ENCODE measurements at regions not wholly inside any gene's neighbourhood (a gene's known extent, or its start where the extent isn't known, plus 50 kb on each side); places are given as distances from the start of the nearest gene placed in this dataset.

DNA sequence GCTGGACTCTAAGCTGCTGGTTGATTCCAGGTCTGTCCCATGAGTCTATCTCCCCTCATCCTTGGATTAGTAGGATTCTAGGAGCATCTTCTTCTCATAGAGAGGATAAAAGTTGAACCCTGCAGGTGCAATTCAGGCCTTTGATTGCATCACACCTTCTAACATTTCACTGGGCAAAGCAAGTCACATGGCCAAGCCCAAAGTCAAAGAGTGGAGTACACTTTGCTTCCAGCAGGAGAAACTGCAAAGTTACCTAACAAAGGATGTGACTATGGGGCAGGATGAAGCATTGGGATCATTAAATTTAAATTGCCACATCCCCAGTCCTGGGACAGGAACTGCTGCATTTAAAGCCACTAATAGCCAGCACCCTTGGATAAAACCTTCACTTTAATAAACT is 51.0 kb upstream of the EGFLAM start:
- DNase-seq (ENCODE audit: insufficient read length, low spot score), result no peak
- FAIRE-seq, result no peak

GRCh38 chr5:38202741-38203140 is 55.6 kb upstream of the EGFLAM start:
- DNase-seq (ENCODE audit: insufficient read length, low spot score) (no peak), FAIRE-seq (no peak)

- no peak for DNase-seq (ENCODE audit: insufficient read length, low spot score)
- FAIRE-seq, result no peak
Observed at GRCh38 chr5:38200872-38201557, 57.3 kb upstream of the EGFLAM start.

DNA sequence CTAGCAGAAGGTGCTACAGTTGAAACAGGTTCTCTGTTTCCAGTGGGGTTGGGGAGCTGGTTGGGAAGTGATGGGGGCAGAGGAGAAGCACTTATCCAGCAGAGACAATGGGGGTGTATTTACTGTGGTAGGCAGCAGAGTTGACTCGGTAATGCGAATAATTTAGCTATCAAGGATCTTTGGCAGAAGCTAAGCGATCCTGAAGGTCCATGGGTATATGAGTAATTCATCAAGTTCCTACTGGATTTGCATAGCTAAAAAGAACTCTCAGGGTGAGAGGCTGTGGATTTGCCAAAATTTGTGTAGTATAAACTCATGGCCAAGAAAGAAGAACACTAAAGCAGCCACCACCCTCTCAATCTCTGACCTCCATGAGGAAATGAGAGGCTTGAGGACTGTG is 61.2 kb upstream of the EGFLAM start:
- no peak for FAIRE-seq
- DNase-seq (ENCODE audit: insufficient read length, low spot score), result no peak

DNA sequence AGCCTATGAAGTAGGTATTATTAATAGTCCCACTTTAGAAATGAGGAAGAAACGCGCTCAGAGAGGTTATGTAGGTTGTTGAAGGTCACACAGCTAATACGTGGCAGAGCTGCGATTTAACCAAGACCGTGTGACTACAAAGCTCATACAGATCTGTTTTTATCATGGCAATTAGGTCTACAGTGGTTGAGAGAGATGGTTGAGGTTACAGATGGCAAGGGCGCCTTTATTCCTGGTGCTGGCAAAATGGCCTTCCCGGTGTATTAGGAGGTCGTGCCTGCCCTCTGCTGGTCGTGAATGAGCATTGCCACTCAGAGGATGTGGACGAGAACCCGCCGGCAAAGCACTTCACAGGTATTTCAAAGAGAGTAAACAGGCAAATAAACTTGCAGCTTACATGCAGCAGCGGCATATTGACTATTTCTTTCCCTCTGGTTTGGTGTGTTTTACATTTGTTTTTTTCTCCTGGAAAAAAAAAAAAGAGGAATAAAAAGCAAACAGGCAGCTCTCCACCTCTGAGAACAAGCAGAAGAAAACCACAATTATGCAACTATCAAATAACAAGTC is 65.3 kb upstream of the EGFLAM start:
- DNase-seq (ENCODE audit: insufficient read length, low spot score), result peak; percentile 86
- peak; percentile 63 for FAIRE-seq

DNA sequence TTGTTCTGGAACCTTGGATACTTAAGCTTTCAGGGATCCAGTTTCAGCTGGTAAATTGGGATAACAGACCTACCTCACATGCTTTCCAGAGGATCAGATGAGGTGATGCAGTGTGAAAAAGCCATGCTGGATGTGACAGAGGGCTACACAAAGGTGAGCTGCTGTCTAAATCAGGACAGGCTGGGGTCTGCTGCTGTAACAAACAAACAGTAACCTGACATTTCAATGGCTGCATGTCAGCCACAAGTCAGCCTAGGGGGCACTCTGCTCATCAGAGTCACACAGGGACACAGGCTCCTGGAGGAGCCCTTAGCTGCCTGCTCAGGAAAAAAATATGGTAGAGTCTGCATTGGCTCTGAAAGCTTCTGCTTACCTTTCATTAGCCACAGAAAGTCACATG is 66.7 kb upstream of the EGFLAM start:
- no peak for DNase-seq (ENCODE audit: insufficient read length, low spot score)
- FAIRE-seq, result no peak

DNA sequence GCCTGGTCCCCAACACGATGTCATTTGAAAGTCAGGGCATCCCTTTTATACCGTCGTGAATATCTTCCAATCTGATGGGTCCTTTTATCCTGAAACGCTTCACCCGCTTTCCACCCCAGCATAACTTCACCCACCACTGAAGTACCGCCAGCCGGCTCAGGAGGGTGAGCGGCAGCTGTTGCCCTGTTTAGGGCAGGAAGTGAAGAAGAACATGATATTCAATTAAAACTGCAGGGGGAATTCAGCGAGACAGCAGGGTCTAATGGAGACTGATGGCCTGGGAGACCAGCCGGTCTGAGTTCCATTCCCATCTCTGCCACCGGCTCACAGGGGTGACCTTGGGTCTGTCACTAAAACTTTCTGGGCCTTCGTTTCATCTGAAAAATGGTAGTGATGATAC is 68.2 kb upstream of the EGFLAM start:
- DNase-seq (ENCODE audit: insufficient read length, low spot score) (no peak), FAIRE-seq (no peak)

GRCh38 chr5:38189081-38189504 is 69.3 kb upstream of the EGFLAM start:
- no peak for FAIRE-seq
- DNase-seq (ENCODE audit: insufficient read length, low spot score), result no peak

GRCh38 chr5:38188591-38188990 is 69.8 kb upstream of the EGFLAM start:
- DNase-seq (ENCODE audit: insufficient read length, low spot score) (no peak), FAIRE-seq (no peak)

DNA sequence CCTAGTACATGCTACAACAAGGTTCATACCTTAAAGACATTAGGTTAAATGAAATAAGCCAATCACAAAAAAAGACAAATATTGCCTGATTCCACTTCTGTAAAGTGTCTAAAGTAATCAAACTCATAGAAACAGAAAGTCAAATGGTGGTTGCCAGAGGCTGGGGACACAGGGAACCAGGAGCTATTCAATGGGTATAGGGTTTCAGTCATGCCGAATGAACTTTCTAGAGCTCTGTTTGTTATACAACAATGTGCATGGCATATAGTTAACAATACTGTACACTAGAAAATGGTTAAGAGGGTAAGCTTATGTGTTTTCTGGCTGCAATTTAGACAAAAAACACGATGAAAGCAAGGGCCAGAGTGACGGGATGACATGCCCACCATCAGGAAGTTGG is 70.8 kb upstream of the EGFLAM start:
- DNase-seq (ENCODE audit: insufficient read length, low spot score) (no peak), FAIRE-seq (no peak)

GRCh38 chr5:38184627-38185026 is 73.7 kb upstream of the EGFLAM start:
- DNase-seq (ENCODE audit: insufficient read length, low spot score) (no peak), FAIRE-seq (peak; percentile 69)

GRCh38 chr5:38182991-38183390 is 75.4 kb upstream of the EGFLAM start:
- no peak for FAIRE-seq
- DNase-seq (ENCODE audit: insufficient read length, low spot score), result no peak

GRCh38 chr5:38168029-38168428 is 90.3 kb upstream of the EGFLAM start:
- DNase-seq (ENCODE audit: insufficient read length, low spot score) (no peak), FAIRE-seq (no peak)

DNA sequence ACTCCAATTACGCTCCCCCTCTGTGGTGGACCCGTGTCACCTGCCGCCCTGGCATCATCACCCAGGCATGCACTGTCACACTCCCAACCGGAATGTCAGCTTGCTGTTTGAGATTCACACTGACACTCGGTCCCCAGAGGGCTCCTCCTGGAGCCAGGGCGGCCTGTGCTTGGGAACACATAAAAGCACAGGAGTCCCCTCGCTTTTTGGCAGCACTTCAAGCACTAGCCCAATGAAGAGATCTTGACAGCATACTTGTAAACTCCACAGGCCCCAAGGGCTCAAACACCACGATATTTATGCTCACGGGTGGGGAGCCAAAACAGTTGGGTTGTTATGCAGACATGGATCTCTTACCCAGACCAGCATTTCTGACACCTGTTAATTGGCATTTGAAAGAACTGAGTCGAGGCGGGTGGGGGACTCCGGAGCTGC is 90.8 kb upstream of the EGFLAM start:
- no peak for FAIRE-seq
- DNase-seq (ENCODE audit: insufficient read length, low spot score), result no peak

DNA sequence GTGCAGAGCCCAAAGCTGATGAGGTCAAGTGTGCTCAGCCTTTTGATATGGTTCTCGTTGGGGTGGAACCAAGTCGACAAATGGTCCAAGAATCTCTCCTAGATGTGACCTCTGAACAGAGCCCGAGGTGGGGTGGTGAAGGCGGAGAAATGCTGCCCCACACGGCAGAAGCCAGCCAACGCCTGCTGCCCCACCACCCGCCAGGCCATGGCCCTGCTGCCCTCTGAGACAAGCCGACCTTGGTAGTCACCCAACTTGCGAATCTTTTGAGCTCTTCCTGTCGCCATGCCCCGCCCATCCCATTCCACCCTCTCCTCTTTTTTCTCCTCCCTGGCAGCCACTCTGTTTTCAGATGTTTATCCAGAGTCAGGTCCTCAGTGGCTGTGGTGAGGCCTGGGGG is 91.5 kb upstream of the EGFLAM start:
- FAIRE-seq (no peak), DNase-seq (ENCODE audit: insufficient read length, low spot score) (no peak)

GRCh38 chr5:38165435-38165834 is 92.9 kb upstream of the EGFLAM start:
- DNase-seq (ENCODE audit: insufficient read length, low spot score) (no peak), FAIRE-seq (no peak)

GRCh38 chr5:38164776-38165399 is 93.5 kb upstream of the EGFLAM start:
- DNase-seq (ENCODE audit: insufficient read length, low spot score), result no peak
- FAIRE-seq, result no peak

GRCh38 chr5:38163636-38164237 is 94.6 kb upstream of the EGFLAM start:
- DNase-seq (ENCODE audit: insufficient read length, low spot score), result no peak
- FAIRE-seq, result no peak

- FAIRE-seq (peak; percentile 72), DNase-seq (ENCODE audit: insufficient read length, low spot score) (no peak)
Observed at GRCh38 chr5:38162625-38163024, 95.7 kb upstream of the EGFLAM start.

DNA sequence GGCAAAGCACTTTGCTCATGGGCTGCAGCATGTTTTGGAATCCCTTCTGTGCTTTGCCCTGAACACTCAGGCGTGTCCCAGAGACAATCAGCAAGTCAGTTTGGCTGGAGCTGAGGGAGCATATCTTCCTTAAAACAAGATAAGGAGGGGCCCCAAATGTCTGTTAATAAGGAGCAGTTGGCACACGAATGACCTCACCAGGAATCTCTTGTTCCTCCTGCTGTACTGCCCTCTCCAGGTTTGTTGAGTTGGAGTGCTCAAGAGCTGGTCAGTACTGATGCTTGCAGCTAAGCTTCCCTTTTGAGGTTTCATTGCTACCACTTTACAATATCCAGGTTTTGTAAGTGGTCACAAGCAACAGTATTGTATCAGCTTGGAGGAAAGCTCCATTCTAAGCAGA is 101.3 kb upstream of the EGFLAM start:
- DNase-seq (ENCODE audit: insufficient read length, low spot score) (no peak), FAIRE-seq (no peak)

- FAIRE-seq, result no peak
- no peak for DNase-seq (ENCODE audit: insufficient read length, low spot score)
Observed at GRCh38 chr5:38154615-38155204, 103.6 kb upstream of the EGFLAM start.

DNA sequence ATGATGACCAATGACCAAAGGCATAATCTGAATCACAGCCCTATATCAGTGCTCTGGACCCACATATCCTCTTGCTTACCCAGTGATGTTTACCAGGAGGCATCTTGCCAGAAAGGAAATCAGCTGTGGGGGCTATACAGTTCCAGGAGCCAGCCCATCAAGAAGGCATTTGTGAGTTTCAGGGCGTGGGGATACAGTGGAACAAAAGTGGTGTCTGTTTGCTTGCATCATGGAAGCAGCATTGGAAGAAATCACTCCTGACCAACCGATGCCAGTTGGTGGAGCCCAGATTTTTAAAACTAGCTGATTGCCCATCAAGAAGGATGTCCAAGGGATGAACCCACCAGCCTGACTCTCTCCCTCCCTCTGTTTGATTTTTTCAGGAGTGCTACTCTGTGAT is 106.5 kb upstream of the EGFLAM start:
- no peak for DNase-seq (ENCODE audit: insufficient read length, low spot score)
- FAIRE-seq, result no peak

All from HTR-8/SVneo (cell line).